ENCODE measurements at regions not wholly inside any gene's neighbourhood (a gene's known extent, or its start where the extent isn't known, plus 50 kb on each side); places are given as distances from the start of the nearest gene placed in this dataset.

- Histone ChIP-seq H3K4me1 (ENCODE audit: insufficient read depth) (no peaks in the 10 kb centered on the region), H3K27ac (ENCODE audit: low read depth) (no peak overlapping the region), H3K36me3 (ENCODE audit: insufficient read depth) (no peaks in the 10 kb centered on the region), H3K4me3 (ENCODE audit: low read depth, low read length) (no peak overlapping the region)
- WGBS, result 83% methylated on average over 9 of the region's 9 CpGs
- DNase-seq (ENCODE audit: extremely low spot score), result no peak
These were observed 200.2 kb downstream of the RBFOX3 start for GRCh38 chr17:79410681-79411080.

- Histone ChIP-seq H3K27ac (ENCODE audit: low read depth) (no peak overlapping the region), H3K4me3 (ENCODE audit: low read depth, low read length) (no peak overlapping the region), H3K36me3 (ENCODE audit: insufficient read depth) (no peaks in the 10 kb centered on the region), H3K4me1 (ENCODE audit: insufficient read depth) (no peaks in the 10 kb centered on the region)
- no peak for DNase-seq (ENCODE audit: extremely low spot score)
- 55% methylated on average over 11 of the region's 11 CpGs for WGBS
These were observed 202.6 kb downstream of the RBFOX3 start for GRCh38 chr17:79408251-79408650.

GRCh38 chr17:79407385-79407784, 203.5 kb downstream of the RBFOX3 start:
- Histone ChIP-seq H3K27ac (ENCODE audit: low read depth) (no peak overlapping the region), H3K4me3 (ENCODE audit: low read depth, low read length) (no peak overlapping the region), H3K4me1 (ENCODE audit: insufficient read depth) (no peaks in the 10 kb centered on the region), H3K36me3 (ENCODE audit: insufficient read depth) (no peaks in the 10 kb centered on the region)
- DNase-seq (ENCODE audit: extremely low spot score), result no peak
- WGBS, result 53% methylated on average over 8 of the region's 8 CpGs

- WGBS, result 46% methylated on average over 16 of the region's 16 CpGs
- Histone ChIP-seq H3K27ac (ENCODE audit: low read depth) (no peak overlapping the region), H3K4me1 (ENCODE audit: insufficient read depth) (no peaks in the 10 kb centered on the region), H3K36me3 (ENCODE audit: insufficient read depth) (no peaks in the 10 kb centered on the region), H3K4me3 (ENCODE audit: low read depth, low read length) (no peak overlapping the region)
- no peak for DNase-seq (ENCODE audit: extremely low spot score)
These were observed 204.5 kb downstream of the RBFOX3 start for GRCh38 chr17:79406316-79406715.

GRCh38 chr17:79405823-79406222, 205.0 kb downstream of the RBFOX3 start:
- Histone ChIP-seq H3K4me1 (ENCODE audit: insufficient read depth) (no peaks in the 10 kb centered on the region), H3K4me3 (ENCODE audit: low read depth, low read length) (no peak overlapping the region), H3K36me3 (ENCODE audit: insufficient read depth) (no peaks in the 10 kb centered on the region), H3K27ac (ENCODE audit: low read depth) (no peak overlapping the region)
- WGBS, result 86% methylated on average over 1 of the region's 1 CpG
- DNase-seq (ENCODE audit: extremely low spot score), result no peak

- Histone ChIP-seq H3K27ac (ENCODE audit: low read depth) (no peak overlapping the region), H3K4me3 (ENCODE audit: low read depth, low read length) (no peak overlapping the region), H3K4me1 (ENCODE audit: insufficient read depth) (no peaks in the 10 kb centered on the region), H3K36me3 (ENCODE audit: insufficient read depth) (no peaks in the 10 kb centered on the region)
- 87% methylated on average over 16 of the region's 16 CpGs for WGBS
- no peak for DNase-seq (ENCODE audit: extremely low spot score)
These were observed 206.5 kb downstream of the RBFOX3 start for GRCh38 chr17:79404136-79404911.

GRCh38 chr17:79401704-79402674, 208.9 kb downstream of the RBFOX3 start:
- 47% methylated on average over 26 of the region's 26 CpGs for WGBS
- Histone ChIP-seq H3K4me3 (ENCODE audit: low read depth, low read length) (no peak overlapping the region), H3K36me3 (ENCODE audit: insufficient read depth) (no peaks in the 10 kb centered on the region), H3K4me1 (ENCODE audit: insufficient read depth) (no peaks in the 10 kb centered on the region), H3K27ac (ENCODE audit: low read depth) (no peak overlapping the region)
- no peak for DNase-seq (ENCODE audit: extremely low spot score)

GRCh38 chr17:79400989-79401703, 209.7 kb downstream of the RBFOX3 start:
- Histone ChIP-seq H3K4me3 (ENCODE audit: low read depth, low read length) (peak overlapping the region; percentile 24), H3K27ac (ENCODE audit: low read depth) (no peak overlapping the region), H3K4me1 (ENCODE audit: insufficient read depth) (no peaks in the 10 kb centered on the region), H3K36me3 (ENCODE audit: insufficient read depth) (no peaks in the 10 kb centered on the region)
- WGBS, result 13% methylated on average over 33 of the region's 33 CpGs
- DNase-seq (ENCODE audit: extremely low spot score), result peak; percentile 25

- H3K36me3 ChIP-seq (ENCODE audit: insufficient read depth), result no peaks in the 10 kb centered on the region
- WGBS, result 60% methylated on average over 15 of the region's 15 CpGs
- H3K27ac ChIP-seq (ENCODE audit: low read depth), result no peak overlapping the region
- H3K4me1 ChIP-seq (ENCODE audit: insufficient read depth), result no peaks in the 10 kb centered on the region
- no peak overlapping the region for H3K4me3 ChIP-seq (ENCODE audit: low read depth, low read length)
- no peak for DNase-seq (ENCODE audit: extremely low spot score)
These were observed 211.2 kb downstream of the RBFOX3 start for GRCh38 chr17:79399610-79400144.

- Histone ChIP-seq H3K4me1 (ENCODE audit: insufficient read depth) (no peaks in the 10 kb centered on the region), H3K4me3 (ENCODE audit: low read depth, low read length) (no peak overlapping the region), H3K36me3 (ENCODE audit: insufficient read depth) (no peaks in the 10 kb centered on the region), H3K27ac (ENCODE audit: low read depth) (no peak overlapping the region)
- DNase-seq (ENCODE audit: extremely low spot score), result no peak
- 84% methylated on average over 20 of the region's 20 CpGs for WGBS
These were observed 212.4 kb downstream of the RBFOX3 start for GRCh38 chr17:79398441-79398840.

GRCh38 chr17:79396696-79397095, 214.2 kb downstream of the RBFOX3 start:
- 69% methylated on average over 13 of the region's 13 CpGs for WGBS
- Histone ChIP-seq H3K4me1 (ENCODE audit: insufficient read depth) (no peaks in the 10 kb centered on the region), H3K27ac (ENCODE audit: low read depth) (no peak overlapping the region), H3K4me3 (ENCODE audit: low read depth, low read length) (no peak overlapping the region), H3K36me3 (ENCODE audit: insufficient read depth) (no peaks in the 10 kb centered on the region)
- DNase-seq (ENCODE audit: extremely low spot score), result no peak

GRCh38 chr17:79395545-79395944, 215.3 kb downstream of the RBFOX3 start:
- no peak for DNase-seq (ENCODE audit: extremely low spot score)
- whole genome bisulfite sequencing, result 82% methylated on average over 13 of the region's 13 CpGs
- Histone ChIP-seq H3K27ac (ENCODE audit: low read depth) (no peak overlapping the region), H3K4me1 (ENCODE audit: insufficient read depth) (no peaks in the 10 kb centered on the region), H3K4me3 (ENCODE audit: low read depth, low read length) (no peak overlapping the region), H3K36me3 (ENCODE audit: insufficient read depth) (no peaks in the 10 kb centered on the region)

GRCh38 chr17:79395066-79395465, 215.8 kb downstream of the RBFOX3 start:
- WGBS, result 61% methylated on average over 10 of the region's 10 CpGs
- no peak for DNase-seq (ENCODE audit: extremely low spot score)
- Histone ChIP-seq H3K27ac (ENCODE audit: low read depth) (no peak overlapping the region), H3K4me1 (ENCODE audit: insufficient read depth) (no peaks in the 10 kb centered on the region), H3K4me3 (ENCODE audit: low read depth, low read length) (no peak overlapping the region), H3K36me3 (ENCODE audit: insufficient read depth) (no peaks in the 10 kb centered on the region)

Measured in urinary bladder (tissue), 3 donors.